H1 (cell line): ENCODE measurements at regions not wholly inside any gene's neighbourhood (a gene's known extent, or its start where the extent isn't known, plus 50 kb on each side); places are given as distances from the start of the nearest gene placed in this dataset.

Experiments used
- CHD1 ChIP-seq: IDR thresholded peaks from 2 replicates; pipeline ENCODE4 v1.6.1; 2012; ENCODE audit warnings: low read depth, low read length, improper control_type of control experiment
- EGR1 ChIP-seq: IDR thresholded peaks from 2 replicates; pipeline ENCODE4 v1.6.1; 2011; ENCODE audit warnings: low read depth, low read length, borderline replicate concordance
- EP300 ChIP-seq, 2 experiments: IDR thresholded peaks; 1 replicate in 1 of 2; 2 replicates in 1 of 2; pipeline ENCODE4 v1.6.1; 2011 to 2012; ENCODE audit warnings: low read depth in 2 of 2, low read length in 2 of 2, mild to moderate bottlenecking in 2 of 2, borderline replicate concordance in 1 of 2, inconsistent platforms in 1 of 2, moderate library complexity in 1 of 2
- FOSL1 ChIP-seq: IDR thresholded peaks from 2 replicates; pipeline ENCODE4 v1.6.1; 2011; ENCODE audit warnings: mild to moderate bottlenecking, low read depth, low read length, moderate library complexity; ENCODE audit not compliant: insufficient read depth
- JUN ChIP-seq: IDR thresholded peaks from 2 replicates; pipeline ENCODE4 v1.6.1; 2011; ENCODE audit warnings: low read depth, mild to moderate bottlenecking, improper control_type of control experiment, low read length
- POLR2A ChIP-seq, 2 experiments: IDR thresholded peaks; 1 replicate in 1 of 2; 2 replicates in 1 of 2; pipeline ENCODE4 v1.6.1; 2011; ENCODE audit warnings: low read depth in 2 of 2, low read length in 2 of 2, mild to moderate bottlenecking in 2 of 2; ENCODE audit errors: control extremely low read depth in 1 of 2
- SP1 ChIP-seq: IDR thresholded peaks from 2 replicates; pipeline ENCODE4 v1.6.1; 2011; ENCODE audit warnings: low read depth, low read length
- TBP ChIP-seq: IDR thresholded peaks from 2 replicates; pipeline ENCODE4 v1.6.1; 2011; ENCODE audit warnings: low read depth, low read length, improper control_type of control experiment

DNA sequence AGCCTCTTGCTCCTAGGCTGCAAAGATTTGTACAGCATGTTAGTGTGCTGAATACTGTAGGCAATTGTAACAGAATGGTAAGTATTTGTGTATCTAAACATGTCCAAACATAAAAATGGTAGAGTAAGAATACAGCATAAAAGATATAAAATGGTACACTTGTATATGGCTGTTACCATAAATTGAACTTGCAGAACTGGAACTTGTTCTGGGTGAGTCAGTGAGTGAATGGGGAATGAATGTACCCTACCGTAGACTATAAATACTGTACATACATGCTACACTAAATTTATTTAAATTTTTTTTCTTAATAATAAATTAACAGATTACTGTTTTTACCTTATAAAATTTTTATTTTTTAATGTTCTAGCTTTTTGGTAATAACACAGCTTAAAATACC, 858.7 kb downstream of the ROBO2 start (continued):
- TF ChIP-seq EGR1 (no peak), CHD1 (no peak), JUN (no peak), EP300 (IDR thresholded peaks at IDR 0.05; ENCODE audit: borderline replicate concordance in 1 of 2, low read depth in 2 of 2, low read length in 2 of 2) (no peak), SP1 (no peak), POLR2A (IDR thresholded peaks at IDR 0.05; ENCODE audit: control extremely low read depth in 1 of 2, low read depth in 2 of 2, low read length in 2 of 2) (no peak), TBP (no peak), FOSL1 (no peak)
